K562 (cell line): ENCODE measurements at regions not wholly inside any gene's neighbourhood (a gene's known extent, or its start where the extent isn't known, plus 50 kb on each side); places are given as distances from the start of the nearest gene placed in this dataset.

ENCODE experiments used
- BCL6 ChIP-seq: fragments of 250-450 bp; sonication (Bioruptor Pico); IDR thresholded peaks from 2 replicates; pipeline ENCODE4 v1.4.0; 2020
- BRCA1 ChIP-seq, 2 experiments: fragments of 450-650 bp in 1 of 2; sonication (generic) in 1 of 2; formaldehyde crosslinking in 1 of 2; IDR thresholded peaks; 2 replicates each; pipeline versions ENCODE4 v1.5.0 to v1.6.1; 2017 to 2020; ENCODE audit warnings: mild to moderate bottlenecking in 1 of 2, missing genetic modification reagents in 1 of 2
- NUFIP1 ChIP-seq: fragments of 450-650 bp; IDR thresholded peaks from 2 replicates; pipeline ENCODE4 v1.6.1; 2018; ENCODE audit not compliant: partially characterized antibody
- RNF219 ChIP-seq: fragments of 250-450 bp; sonication (Bioruptor Pico); IDR thresholded peaks from 2 replicates; pipeline ENCODE4 v1.5.0; 2022; ENCODE audit warnings: mild to moderate bottlenecking
- SMC3 ChIP-seq: conservative IDR thresholded peaks from 2 replicates; pipeline ENCODE4 v1.6.1; 2011; ENCODE audit warnings: low read depth, low read length, improper control_type of control experiment; ENCODE audit not compliant: insufficient read depth
- SP1 ChIP-seq: sonication (generic); formaldehyde crosslinking; IDR thresholded peaks from 2 replicates; pipeline ENCODE4 v1.8.1; 2022; ENCODE audit warnings: mild to moderate bottlenecking, missing genetic modification reagents
- TF ChIP-seq, protein P1 (sequence below), 3 experiments: IDR thresholded peaks in 2 of 3; conservative IDR thresholded peaks in 1 of 3; 2 replicates each; pipeline ENCODE4 v1.5.1; 2011 to 2012; ENCODE audit warnings: low read length in 3 of 3, mild to moderate bottlenecking in 3 of 3, control low read depth in 2 of 3, improper control_type of control experiment in 1 of 3, inconsistent platforms in 1 of 3, low read depth in 1 of 3, mixed read lengths in 1 of 3, moderate library complexity in 1 of 3; ENCODE audit not compliant: insufficient read depth in 2 of 3

DNA sequence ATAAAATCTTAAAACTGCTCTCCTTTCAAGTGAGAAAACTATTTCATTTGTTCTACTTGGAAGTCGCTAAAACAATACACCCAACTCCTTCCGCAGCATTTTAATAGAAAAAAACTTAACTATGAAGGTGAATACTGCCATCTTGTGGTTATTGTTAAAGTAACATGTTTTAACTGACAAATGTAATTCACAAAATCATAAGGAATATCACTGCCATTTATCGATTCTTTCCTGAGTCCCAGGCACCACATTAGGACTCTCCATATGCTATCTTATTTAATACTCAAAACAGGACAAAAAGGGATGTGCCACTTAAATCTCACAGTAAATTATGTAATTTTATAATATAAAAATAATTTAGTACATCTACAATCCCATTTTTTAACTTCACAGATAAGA lies 130.5 kb upstream of the ITGA1 start (continued):
- TF ChIP-seq RNF219 (CRISPR knock-in tag) (no peak), BCL6 (CRISPR knock-in tag) (no peak), BRCA1 (IDR thresholded peaks at IDR 0.05) (no peak), BRCA1 (CRISPR knock-in tag; IDR thresholded peaks at IDR 0.05) (no peak), SP1 (no peak), SMC3 (peak; percentile 39; the same call in 1 of the 2 replicates), NUFIP1 (no peak)
- TF ChIP-seq, protein P1, sequence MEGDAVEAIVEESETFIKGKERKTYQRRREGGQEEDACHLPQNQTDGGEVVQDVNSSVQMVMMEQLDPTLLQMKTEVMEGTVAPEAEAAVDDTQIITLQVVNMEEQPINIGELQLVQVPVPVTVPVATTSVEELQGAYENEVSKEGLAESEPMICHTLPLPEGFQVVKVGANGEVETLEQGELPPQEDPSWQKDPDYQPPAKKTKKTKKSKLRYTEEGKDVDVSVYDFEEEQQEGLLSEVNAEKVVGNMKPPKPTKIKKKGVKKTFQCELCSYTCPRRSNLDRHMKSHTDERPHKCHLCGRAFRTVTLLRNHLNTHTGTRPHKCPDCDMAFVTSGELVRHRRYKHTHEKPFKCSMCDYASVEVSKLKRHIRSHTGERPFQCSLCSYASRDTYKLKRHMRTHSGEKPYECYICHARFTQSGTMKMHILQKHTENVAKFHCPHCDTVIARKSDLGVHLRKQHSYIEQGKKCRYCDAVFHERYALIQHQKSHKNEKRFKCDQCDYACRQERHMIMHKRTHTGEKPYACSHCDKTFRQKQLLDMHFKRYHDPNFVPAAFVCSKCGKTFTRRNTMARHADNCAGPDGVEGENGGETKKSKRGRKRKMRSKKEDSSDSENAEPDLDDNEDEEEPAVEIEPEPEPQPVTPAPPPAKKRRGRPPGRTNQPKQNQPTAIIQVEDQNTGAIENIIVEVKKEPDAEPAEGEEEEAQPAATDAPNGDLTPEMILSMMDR (IDR thresholded peaks at IDR 0.05 in 2 of 3, conservative IDR thresholded peaks at IDR 0.05 in 1 of 3; ENCODE audit: insufficient read depth in 2 of 3, low read depth in 1 of 3, low read length in 3 of 3), result peak in 2 of 3 experiments; percentile 26 to 49; a peak in 3 of 6 replicates
